ENCODE measurements at regions not wholly inside any gene's neighbourhood (a gene's known extent, or its start where the extent isn't known, plus 50 kb on each side); places are given as distances from the start of the nearest gene placed in this dataset.

- Histone ChIP-seq H3K4me3 (ENCODE audit: low read length, poor library complexity, severe bottlenecking) (no peak overlapping the region), H3K27me3 (ENCODE audit: insufficient read depth, low read length, poor library complexity, severe bottlenecking) (no peaks in the 10 kb centered on the region), H4K20me1 (ENCODE audit: insufficient read depth, low read length, poor library complexity, severe bottlenecking) (no peaks in the 10 kb centered on the region), H3K9ac (ENCODE audit: low read depth, low read length, poor library complexity, severe bottlenecking) (no peak overlapping the region), H3K4me2 (ENCODE audit: low read depth, low read length, poor library complexity, severe bottlenecking) (no peak overlapping the region), H3K4me1 (ENCODE audit: insufficient read depth, low read length, poor library complexity, severe bottlenecking) (no peaks in the 10 kb centered on the region), H3K36me3 (ENCODE audit: insufficient read depth, low read length) (no peaks in the 10 kb centered on the region), H3K9me3 (ENCODE audit: insufficient read depth, low read depth, low read length) (no peaks in the 10 kb centered on the region), H3K79me2 (ENCODE audit: insufficient read depth, low read length) (no peaks in the 10 kb centered on the region), H3F3A (ENCODE audit: low read depth) (no peaks in the 10 kb centered on the region), H3K9me2 (replicated peaks; ENCODE audit: low read depth, low read length) (no peaks in the 10 kb centered on the region), H2AFZ (ENCODE audit: low read length) (no peak overlapping the region)
- TF ChIP-seq, protein P1, sequence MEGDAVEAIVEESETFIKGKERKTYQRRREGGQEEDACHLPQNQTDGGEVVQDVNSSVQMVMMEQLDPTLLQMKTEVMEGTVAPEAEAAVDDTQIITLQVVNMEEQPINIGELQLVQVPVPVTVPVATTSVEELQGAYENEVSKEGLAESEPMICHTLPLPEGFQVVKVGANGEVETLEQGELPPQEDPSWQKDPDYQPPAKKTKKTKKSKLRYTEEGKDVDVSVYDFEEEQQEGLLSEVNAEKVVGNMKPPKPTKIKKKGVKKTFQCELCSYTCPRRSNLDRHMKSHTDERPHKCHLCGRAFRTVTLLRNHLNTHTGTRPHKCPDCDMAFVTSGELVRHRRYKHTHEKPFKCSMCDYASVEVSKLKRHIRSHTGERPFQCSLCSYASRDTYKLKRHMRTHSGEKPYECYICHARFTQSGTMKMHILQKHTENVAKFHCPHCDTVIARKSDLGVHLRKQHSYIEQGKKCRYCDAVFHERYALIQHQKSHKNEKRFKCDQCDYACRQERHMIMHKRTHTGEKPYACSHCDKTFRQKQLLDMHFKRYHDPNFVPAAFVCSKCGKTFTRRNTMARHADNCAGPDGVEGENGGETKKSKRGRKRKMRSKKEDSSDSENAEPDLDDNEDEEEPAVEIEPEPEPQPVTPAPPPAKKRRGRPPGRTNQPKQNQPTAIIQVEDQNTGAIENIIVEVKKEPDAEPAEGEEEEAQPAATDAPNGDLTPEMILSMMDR (conservative IDR thresholded peaks at IDR 0.05; ENCODE audit: low read length) = no peak
- TF ChIP-seq EZH2phosphoT487 (IDR thresholded peaks at IDR 0.05; ENCODE audit: borderline replicate concordance) = no peak
These were observed 105.3 kb downstream of the AKAIN1 start for GRCh38 chr18:5091741-5092140.

- Histone ChIP-seq H3F3A (ENCODE audit: low read depth) (no peaks in the 10 kb centered on the region), H3K79me2 (ENCODE audit: insufficient read depth, low read length) (no peaks in the 10 kb centered on the region), H2AFZ (ENCODE audit: low read length) (no peak overlapping the region), H3K4me2 (ENCODE audit: low read depth, low read length, poor library complexity, severe bottlenecking) (no peak overlapping the region), H3K9me2 (replicated peaks; ENCODE audit: low read depth, low read length) (no peaks in the 10 kb centered on the region), H3K36me3 (ENCODE audit: insufficient read depth, low read length) (no peaks in the 10 kb centered on the region), H3K4me3 (ENCODE audit: low read length, poor library complexity, severe bottlenecking) (no peak overlapping the region), H3K9ac (ENCODE audit: low read depth, low read length, poor library complexity, severe bottlenecking) (no peak overlapping the region), H3K4me1 (ENCODE audit: insufficient read depth, low read length, poor library complexity, severe bottlenecking) (no peaks in the 10 kb centered on the region), H3K27me3 (ENCODE audit: insufficient read depth, low read length, poor library complexity, severe bottlenecking) (no peaks in the 10 kb centered on the region), H4K20me1 (ENCODE audit: insufficient read depth, low read length, poor library complexity, severe bottlenecking) (no peaks in the 10 kb centered on the region), H3K9me3 (ENCODE audit: insufficient read depth, low read depth, low read length) (no peaks in the 10 kb centered on the region)
- no peak for TF ChIP-seq EZH2phosphoT487 (IDR thresholded peaks at IDR 0.05; ENCODE audit: borderline replicate concordance)
- TF ChIP-seq, protein P1 (conservative IDR thresholded peaks at IDR 0.05; ENCODE audit: low read length) = no peak
These were observed 121.8 kb downstream of the AKAIN1 start for GRCh38 chr18:5075297-5075696.

- no peaks in the 10 kb centered on the region for H3K4me1 ChIP-seq (ENCODE audit: insufficient read depth, low read length, poor library complexity, severe bottlenecking)
- no peak overlapping the region for H3K4me2 ChIP-seq (ENCODE audit: low read depth, low read length, poor library complexity, severe bottlenecking)
- H3K4me3 ChIP-seq (ENCODE audit: low read length, poor library complexity, severe bottlenecking) = no peak overlapping the region
- H3K36me3 ChIP-seq (ENCODE audit: insufficient read depth, low read length) = no peaks in the 10 kb centered on the region
- no peak overlapping the region for H3K9ac ChIP-seq (ENCODE audit: low read depth, low read length, poor library complexity, severe bottlenecking)
- no peaks in the 10 kb centered on the region for H3K79me2 ChIP-seq (ENCODE audit: insufficient read depth, low read length)
- no peaks in the 10 kb centered on the region for H3K27me3 ChIP-seq (ENCODE audit: insufficient read depth, low read length, poor library complexity, severe bottlenecking)
- H2AFZ ChIP-seq (ENCODE audit: low read length) = no peak overlapping the region
- no peak for TF ChIP-seq EZH2phosphoT487 (IDR thresholded peaks at IDR 0.05; ENCODE audit: borderline replicate concordance)
- TF ChIP-seq, protein P1 (conservative IDR thresholded peaks at IDR 0.05; ENCODE audit: low read length) = peak; percentile 65
- no peaks in the 10 kb centered on the region for H4K20me1 ChIP-seq (ENCODE audit: insufficient read depth, low read length, poor library complexity, severe bottlenecking)
- no peaks in the 10 kb centered on the region for H3K9me3 ChIP-seq (ENCODE audit: insufficient read depth, low read depth, low read length)
- H3F3A ChIP-seq (ENCODE audit: low read depth) = no peaks in the 10 kb centered on the region
- H3K9me2 ChIP-seq (replicated peaks; ENCODE audit: low read depth, low read length) = no peaks in the 10 kb centered on the region
These were observed 123.8 kb downstream of the AKAIN1 start for GRCh38 chr18:5073026-5073944.
